H1 (cell line): ENCODE measurements at regions not wholly inside any gene's neighbourhood (a gene's known extent, or its start where the extent isn't known, plus 50 kb on each side); places are given as distances from the start of the nearest gene placed in this dataset.

Source experiments
- ASH2L ChIP-seq: fragments of 200-600, 300-600 bp; sonication (generic); IDR thresholded peaks from one replicate; pipeline ENCODE4 v1.7.1; 2017; ENCODE audit warnings: low read length
- BACH1 ChIP-seq: IDR thresholded peaks from 2 replicates; pipeline ENCODE4 v1.6.1; 2012; ENCODE audit warnings: low read length, improper control_type of control experiment
- EP300 ChIP-seq, 2 experiments: IDR thresholded peaks; 1 replicate in 1 of 2; 2 replicates in 1 of 2; pipeline ENCODE4 v1.6.1; 2011 to 2012; ENCODE audit warnings: low read depth in 2 of 2, low read length in 2 of 2, mild to moderate bottlenecking in 2 of 2, borderline replicate concordance in 1 of 2, inconsistent platforms in 1 of 2, moderate library complexity in 1 of 2
- EZH2 ChIP-seq: fragments of 200-600 bp; sonication (generic); IDR thresholded peaks from 2 replicates; pipeline ENCODE4 v1.7.1; 2012; ENCODE audit warnings: low read depth, mild to moderate bottlenecking, moderate library complexity, low read length, inconsistent platforms; ENCODE audit not compliant: severe bottlenecking
- JUN ChIP-seq: IDR thresholded peaks from 2 replicates; pipeline ENCODE4 v1.6.1; 2011; ENCODE audit warnings: low read depth, mild to moderate bottlenecking, improper control_type of control experiment, low read length
- MAFK ChIP-seq: IDR thresholded peaks from 2 replicates; pipeline ENCODE4 v1.6.1; 2012; ENCODE audit warnings: low read depth, mild to moderate bottlenecking, improper control_type of control experiment, low read length
- NRF1 ChIP-seq: IDR thresholded peaks from 2 replicates; pipeline ENCODE4 v1.6.1; 2011; ENCODE audit warnings: mild to moderate bottlenecking, low read depth, low read length, improper control_type of control experiment
- POLR2A ChIP-seq, 2 experiments: IDR thresholded peaks; 1 replicate in 1 of 2; 2 replicates in 1 of 2; pipeline ENCODE4 v1.6.1; 2011; ENCODE audit warnings: low read depth in 2 of 2, low read length in 2 of 2, mild to moderate bottlenecking in 2 of 2; ENCODE audit errors: control extremely low read depth in 1 of 2
- POLR2AphosphoS5 ChIP-seq: IDR thresholded peaks from 2 replicates; pipeline ENCODE4 v1.6.1; 2011; ENCODE audit warnings: low read depth, low read length
- RAD21 ChIP-seq, 2 experiments: IDR thresholded peaks in 1 of 2; conservative IDR thresholded peaks in 1 of 2; 2 replicates each; pipeline ENCODE4 v1.6.1; 2011; ENCODE audit warnings: low read depth in 2 of 2, low read length in 2 of 2, improper control_type of control experiment in 1 of 2, inconsistent platforms in 1 of 2, mild to moderate bottlenecking in 1 of 2, moderate library complexity in 1 of 2
- TBP ChIP-seq: IDR thresholded peaks from 2 replicates; pipeline ENCODE4 v1.6.1; 2011; ENCODE audit warnings: low read depth, low read length, improper control_type of control experiment
- TCF12 ChIP-seq: IDR thresholded peaks from 2 replicates; pipeline ENCODE4 v1.6.1; 2011; ENCODE audit warnings: low read depth, mild to moderate bottlenecking, low read length
- TF ChIP-seq, protein P1 (sequence below), 3 experiments: IDR thresholded peaks; 1 replicate in 2 of 3; 2 replicates in 1 of 3; pipeline versions ENCODE4 v1.5.1 to v1.6.1; 2011; ENCODE audit warnings: low read length in 3 of 3, mild to moderate bottlenecking in 3 of 3, inconsistent platforms in 2 of 3, low read depth in 1 of 3, moderate library complexity in 1 of 3; ENCODE audit not compliant: insufficient read depth in 1 of 3; ENCODE audit errors: control extremely low read depth in 1 of 3

DNA sequence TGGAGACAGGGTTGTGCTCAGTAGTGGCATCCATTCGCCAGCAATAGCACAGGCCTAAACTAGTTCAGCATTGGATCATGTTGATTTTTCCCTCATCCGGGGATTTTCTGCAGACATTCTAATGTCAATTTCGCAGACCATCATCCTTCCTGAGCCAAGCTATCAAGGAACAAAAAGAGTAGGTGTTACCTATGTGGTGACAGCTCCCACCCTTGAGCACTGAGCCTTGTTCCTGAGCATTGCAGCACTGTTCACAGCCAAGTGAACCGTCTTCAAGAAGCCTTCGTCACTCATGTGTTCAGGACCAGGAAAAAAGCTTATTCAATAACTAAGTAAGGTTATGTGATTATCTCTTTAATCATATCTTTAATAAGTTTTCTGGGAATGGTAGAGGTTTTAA lies 576.2 kb downstream of the UQCRFS1 start:
- TF ChIP-seq, protein P1, sequence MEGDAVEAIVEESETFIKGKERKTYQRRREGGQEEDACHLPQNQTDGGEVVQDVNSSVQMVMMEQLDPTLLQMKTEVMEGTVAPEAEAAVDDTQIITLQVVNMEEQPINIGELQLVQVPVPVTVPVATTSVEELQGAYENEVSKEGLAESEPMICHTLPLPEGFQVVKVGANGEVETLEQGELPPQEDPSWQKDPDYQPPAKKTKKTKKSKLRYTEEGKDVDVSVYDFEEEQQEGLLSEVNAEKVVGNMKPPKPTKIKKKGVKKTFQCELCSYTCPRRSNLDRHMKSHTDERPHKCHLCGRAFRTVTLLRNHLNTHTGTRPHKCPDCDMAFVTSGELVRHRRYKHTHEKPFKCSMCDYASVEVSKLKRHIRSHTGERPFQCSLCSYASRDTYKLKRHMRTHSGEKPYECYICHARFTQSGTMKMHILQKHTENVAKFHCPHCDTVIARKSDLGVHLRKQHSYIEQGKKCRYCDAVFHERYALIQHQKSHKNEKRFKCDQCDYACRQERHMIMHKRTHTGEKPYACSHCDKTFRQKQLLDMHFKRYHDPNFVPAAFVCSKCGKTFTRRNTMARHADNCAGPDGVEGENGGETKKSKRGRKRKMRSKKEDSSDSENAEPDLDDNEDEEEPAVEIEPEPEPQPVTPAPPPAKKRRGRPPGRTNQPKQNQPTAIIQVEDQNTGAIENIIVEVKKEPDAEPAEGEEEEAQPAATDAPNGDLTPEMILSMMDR (IDR thresholded peaks at IDR 0.05; ENCODE audit: control extremely low read depth in 1 of 3, insufficient read depth in 1 of 3, low read depth in 1 of 3, low read length in 3 of 3) = no peak
- TF ChIP-seq EZH2 (no peak), POLR2A (IDR thresholded peaks at IDR 0.05; ENCODE audit: control extremely low read depth in 1 of 2, low read depth in 2 of 2, low read length in 2 of 2) (no peak), TCF12 (no peak), TBP (no peak), RAD21 (IDR thresholded peaks at IDR 0.05 in 1 of 2, conservative IDR thresholded peaks at IDR 0.05 in 1 of 2; ENCODE audit: low read depth in 2 of 2, low read length in 2 of 2) (no peak), NRF1 (no peak), ASH2L (no peak), POLR2AphosphoS5 (no peak), MAFK (no peak), BACH1 (no peak), EP300 (IDR thresholded peaks at IDR 0.05; ENCODE audit: borderline replicate concordance in 1 of 2, low read depth in 2 of 2, low read length in 2 of 2) (no peak), JUN (no peak)
